ENCODE measurements at regions not wholly inside any gene's neighbourhood (a gene's known extent, or its start where the extent isn't known, plus 50 kb on each side); places are given as distances from the start of the nearest gene placed in this dataset.

GRCh38 chr6:23704479-23705052 is 421.4 kb upstream of the NRSN1 start:
- 49% methylated on average over 2 of the region's 2 CpGs for WGBS (ENCODE audit: insufficient coverage, low coverage, low lambda C conversion rate, missing lambda C conversion rate)
- DNase-seq, result no peak
- Histone ChIP-seq H3K4me1 (no peaks in the 10 kb centered on the region), H3K36me3 (no peaks in the 10 kb centered on the region), H3K4me3 (no peak overlapping the region), H3K27me3 (no peaks in the 10 kb centered on the region), H3K9me3 (no peaks in the 10 kb centered on the region), H3K27ac (no peak overlapping the region)
- no peak for ATAC-seq
- intact Hi-C loops (cut with DNase I), result no loop called here
- TF ChIP-seq POLR2A (IDR thresholded peaks at IDR 0.05) (no peak), CTCF (IDR thresholded peaks at IDR 0.05) (no peak)

- no peak overlapping the region for H3K4me3 ChIP-seq
- intact Hi-C loops (cut with DNase I), result no loop called here
- ATAC-seq (no peak), DNase-seq (no peak)
- H3K27ac ChIP-seq, result no peak overlapping the region
- no peaks in the 10 kb centered on the region for H3K4me1 ChIP-seq
- H3K27me3 ChIP-seq, result no peaks in the 10 kb centered on the region
- WGBS (ENCODE audit: insufficient coverage, low coverage, low lambda C conversion rate, missing lambda C conversion rate), result 74% methylated on average over 2 of the region's 2 CpGs
- H3K36me3 ChIP-seq, result no peaks in the 10 kb centered on the region
- no peak for TF ChIP-seq POLR2A (IDR thresholded peaks at IDR 0.05)
- TF ChIP-seq CTCF (IDR thresholded peaks at IDR 0.05), result no peak
- H3K9me3 ChIP-seq, result no peaks in the 10 kb centered on the region
Observed at GRCh38 chr6:23705697-23706096, 420.3 kb upstream of the NRSN1 start.

- Histone ChIP-seq H3K4me1 (no peaks in the 10 kb centered on the region), H3K27ac (no peak overlapping the region), H3K9me3 (no peaks in the 10 kb centered on the region), H3K4me3 (no peak overlapping the region), H3K27me3 (no peaks in the 10 kb centered on the region), H3K36me3 (no peaks in the 10 kb centered on the region)
- WGBS (ENCODE audit: insufficient coverage, low coverage, low lambda C conversion rate, missing lambda C conversion rate), result 31% methylated on average over 3 of the region's 3 CpGs
- intact Hi-C loops (cut with DNase I), result no loop called here
- ATAC-seq (no peak), DNase-seq (no peak)
- TF ChIP-seq CTCF (IDR thresholded peaks at IDR 0.05), result no peak
- TF ChIP-seq POLR2A (IDR thresholded peaks at IDR 0.05), result no peak
Observed at GRCh38 chr6:23712756-23713155, 413.3 kb upstream of the NRSN1 start.

- TF ChIP-seq POLR2A (IDR thresholded peaks at IDR 0.05) (no peak), CTCF (IDR thresholded peaks at IDR 0.05) (no peak)
- no peak overlapping the region for H3K27ac ChIP-seq
- no peaks in the 10 kb centered on the region for H3K4me1 ChIP-seq
- no peak for DNase-seq
- no peaks in the 10 kb centered on the region for H3K27me3 ChIP-seq
- H3K36me3 ChIP-seq, result no peaks in the 10 kb centered on the region
- intact Hi-C loops (cut with DNase I), result no loop called here
- WGBS (ENCODE audit: insufficient coverage, low coverage, low lambda C conversion rate, missing lambda C conversion rate), result 57% methylated on average over 1 of the region's 1 CpG
- H3K4me3 ChIP-seq, result no peak overlapping the region
- no peak for ATAC-seq
- no peaks in the 10 kb centered on the region for H3K9me3 ChIP-seq
Observed at GRCh38 chr6:23713211-23713610, 412.8 kb upstream of the NRSN1 start.

- Histone ChIP-seq H3K4me1 (no peaks in the 10 kb centered on the region), H3K9me3 (no peaks in the 10 kb centered on the region), H3K27me3 (no peaks in the 10 kb centered on the region), H3K4me3 (no peak overlapping the region), H3K36me3 (no peaks in the 10 kb centered on the region), H3K27ac (no peak overlapping the region)
- intact Hi-C loops (cut with DNase I), result no loop called here
- 12% methylated on average over 2 of the region's 2 CpGs for WGBS (ENCODE audit: insufficient coverage, low coverage, low lambda C conversion rate, missing lambda C conversion rate)
- no peak for TF ChIP-seq CTCF (IDR thresholded peaks at IDR 0.05)
- no peak for TF ChIP-seq POLR2A (IDR thresholded peaks at IDR 0.05)
- no peak for ATAC-seq
- DNase-seq, result no peak
Observed at GRCh38 chr6:23728707-23729106, 397.3 kb upstream of the NRSN1 start.

All from right lobe of liver (tissue), 6 donors.